ENCODE measurements at regions not wholly inside any gene's neighbourhood (a gene's known extent, or its start where the extent isn't known, plus 50 kb on each side); places are given as distances from the start of the nearest gene placed in this dataset.

GRCh38 chr5:120396186-120396585 lies 67.9 kb upstream of the PRR16 start:
- TF ChIP-seq, protein P1, sequence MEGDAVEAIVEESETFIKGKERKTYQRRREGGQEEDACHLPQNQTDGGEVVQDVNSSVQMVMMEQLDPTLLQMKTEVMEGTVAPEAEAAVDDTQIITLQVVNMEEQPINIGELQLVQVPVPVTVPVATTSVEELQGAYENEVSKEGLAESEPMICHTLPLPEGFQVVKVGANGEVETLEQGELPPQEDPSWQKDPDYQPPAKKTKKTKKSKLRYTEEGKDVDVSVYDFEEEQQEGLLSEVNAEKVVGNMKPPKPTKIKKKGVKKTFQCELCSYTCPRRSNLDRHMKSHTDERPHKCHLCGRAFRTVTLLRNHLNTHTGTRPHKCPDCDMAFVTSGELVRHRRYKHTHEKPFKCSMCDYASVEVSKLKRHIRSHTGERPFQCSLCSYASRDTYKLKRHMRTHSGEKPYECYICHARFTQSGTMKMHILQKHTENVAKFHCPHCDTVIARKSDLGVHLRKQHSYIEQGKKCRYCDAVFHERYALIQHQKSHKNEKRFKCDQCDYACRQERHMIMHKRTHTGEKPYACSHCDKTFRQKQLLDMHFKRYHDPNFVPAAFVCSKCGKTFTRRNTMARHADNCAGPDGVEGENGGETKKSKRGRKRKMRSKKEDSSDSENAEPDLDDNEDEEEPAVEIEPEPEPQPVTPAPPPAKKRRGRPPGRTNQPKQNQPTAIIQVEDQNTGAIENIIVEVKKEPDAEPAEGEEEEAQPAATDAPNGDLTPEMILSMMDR (IDR thresholded peaks at IDR 0.05), result no peak
- no peak for TF ChIP-seq EZH2 (IDR thresholded peaks at IDR 0.05; ENCODE audit: borderline replicate concordance, insufficient read depth, low read depth, low read length, poor library complexity, severe bottlenecking)

Data from B cell (primary cell).